Tibial artery (tissue), 4 donors: ENCODE measurements at regions not wholly inside any gene's neighbourhood (a gene's known extent, or its start where the extent isn't known, plus 50 kb on each side); places are given as distances from the start of the nearest gene placed in this dataset.

Source experiments
- DNase-seq, 2 donors: peaks; one replicate each; pipeline ENCODE4 v3.0.0-alpha.2; 2019
- H3K27ac ChIP-seq, 2 donors: fragments of 200-600 bp; sonication (generic) in 1 of 2; 1 replicate in 1 of 2; 2 replicates in 1 of 2; pipeline ENCODE4 v1.5.1; 2018 to 2019; ENCODE audit warnings: mild to moderate bottlenecking in 1 of 2
- H3K27me3 ChIP-seq, 2 donors: fragments of 200-600 bp; sonication (generic) in 1 of 2; one replicate each; pipeline versions ENCODE4 v1.5.1 to v1.6.0; 2016 to 2019
- H3K36me3 ChIP-seq, 3 donors: fragments of 200-600 bp; sonication (generic) in 2 of 3; one replicate each; pipeline ENCODE4 v1.5.1; 2016 to 2019; ENCODE audit warnings: mild to moderate bottlenecking in 2 of 3
- H3K4me1 ChIP-seq, 4 donors: fragments of 200-600 bp; sonication (generic) in 2 of 4; 1 replicate in 3 of 4; 2 replicates in 1 of 4; pipeline ENCODE4 v1.5.1; 2016 to 2019
- H3K4me3 ChIP-seq, 2 donors: fragments of 200-600 bp; sonication (generic) in 1 of 2; 1 replicate in 1 of 2; 2 replicates in 1 of 2; pipeline ENCODE4 v1.5.1; 2018 to 2019; ENCODE audit warnings: mild to moderate bottlenecking in 2 of 2
- H3K9me3 ChIP-seq, 3 donors: fragments of 200-600 bp; sonication (generic) in 1 of 3; one replicate each; pipeline ENCODE4 v1.5.1; 2016 to 2019
- intact Hi-C: fragments of 100-400 bp; cut with DNase I; formaldehyde crosslinking; loops from one replicate; pipeline ENCODE4 v1.15.0; 2023; ENCODE audit warnings: low total_unique reads
- TF ChIP-seq, protein P1 (sequence below), 2 experiments: fragments of 200-600 bp in 1 of 2; fragments of 450-650 bp in 1 of 2; IDR thresholded peaks; one replicate each; pipeline ENCODE4 v1.5.1; 2017 to 2019; ENCODE audit warnings: antibody characterized with exemption in 2 of 2, mild to moderate bottlenecking in 1 of 2, moderate library complexity in 1 of 2

DNA sequence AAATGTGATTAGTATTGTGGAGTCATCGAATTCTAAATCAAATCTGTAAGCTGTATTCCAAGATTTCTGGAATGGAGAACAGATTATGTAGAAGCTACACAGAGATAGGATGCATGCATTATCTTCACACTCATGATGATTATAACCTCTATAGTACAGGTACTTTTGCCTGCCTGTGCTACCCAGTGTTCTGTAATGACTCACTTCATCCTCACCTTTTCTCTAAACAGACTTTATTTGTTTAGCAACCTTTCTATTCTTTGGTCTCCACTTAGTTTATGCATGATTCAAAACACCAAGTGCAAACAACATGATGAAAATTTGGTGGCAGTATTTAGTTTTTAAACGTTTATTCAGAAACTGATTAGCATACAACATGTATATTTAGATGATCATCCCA is 68.4 kb upstream of the PRPS1L1 start:
- no peaks in the 10 kb centered on the region for H3K27me3 ChIP-seq
- H3K36me3 ChIP-seq, result no peaks in the 10 kb centered on the region
- H3K9me3 ChIP-seq, result peaks cover 0 to 3% (median 0%) of the 10 kb centered on the region in 3 donors
- H3K4me1 ChIP-seq, result no peaks in the 10 kb centered on the region
- TF ChIP-seq, protein P1, sequence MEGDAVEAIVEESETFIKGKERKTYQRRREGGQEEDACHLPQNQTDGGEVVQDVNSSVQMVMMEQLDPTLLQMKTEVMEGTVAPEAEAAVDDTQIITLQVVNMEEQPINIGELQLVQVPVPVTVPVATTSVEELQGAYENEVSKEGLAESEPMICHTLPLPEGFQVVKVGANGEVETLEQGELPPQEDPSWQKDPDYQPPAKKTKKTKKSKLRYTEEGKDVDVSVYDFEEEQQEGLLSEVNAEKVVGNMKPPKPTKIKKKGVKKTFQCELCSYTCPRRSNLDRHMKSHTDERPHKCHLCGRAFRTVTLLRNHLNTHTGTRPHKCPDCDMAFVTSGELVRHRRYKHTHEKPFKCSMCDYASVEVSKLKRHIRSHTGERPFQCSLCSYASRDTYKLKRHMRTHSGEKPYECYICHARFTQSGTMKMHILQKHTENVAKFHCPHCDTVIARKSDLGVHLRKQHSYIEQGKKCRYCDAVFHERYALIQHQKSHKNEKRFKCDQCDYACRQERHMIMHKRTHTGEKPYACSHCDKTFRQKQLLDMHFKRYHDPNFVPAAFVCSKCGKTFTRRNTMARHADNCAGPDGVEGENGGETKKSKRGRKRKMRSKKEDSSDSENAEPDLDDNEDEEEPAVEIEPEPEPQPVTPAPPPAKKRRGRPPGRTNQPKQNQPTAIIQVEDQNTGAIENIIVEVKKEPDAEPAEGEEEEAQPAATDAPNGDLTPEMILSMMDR (IDR thresholded peaks at IDR 0.05), result no peak
- DNase-seq, result no peak
- intact Hi-C loops, result no loop called here
- H3K4me3 ChIP-seq, result no peak overlapping the region
- H3K27ac ChIP-seq, result no peak overlapping the region

DNA sequence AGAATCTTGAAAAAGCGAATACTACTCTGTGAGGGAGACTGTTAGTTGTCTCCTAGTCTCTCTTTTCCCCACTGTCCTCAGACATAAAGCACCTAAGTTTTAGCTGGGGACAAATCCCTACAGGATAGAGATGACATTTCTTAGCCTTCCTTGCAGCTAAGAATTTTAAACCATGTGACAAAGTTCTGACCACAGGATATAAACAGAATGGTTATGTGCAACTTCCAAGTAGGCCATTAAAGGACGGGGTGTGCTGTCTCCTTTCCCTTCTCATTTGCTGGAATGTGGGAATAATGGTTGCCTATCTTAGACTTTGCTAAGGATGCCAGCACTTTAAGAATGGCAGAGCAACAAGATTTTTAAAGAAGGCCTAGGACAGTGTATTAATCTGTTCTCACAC is 74.9 kb upstream of the PRPS1L1 start:
- TF ChIP-seq, protein P1 (IDR thresholded peaks at IDR 0.05), result no peak
- no peaks in the 10 kb centered on the region for H3K27me3 ChIP-seq
- no peaks in the 10 kb centered on the region for H3K36me3 ChIP-seq
- H3K4me3 ChIP-seq, result no peak overlapping the region
- H3K27ac ChIP-seq, result no peak overlapping the region
- H3K9me3 ChIP-seq, result peaks cover 0 to 3% (median 0%) of the 10 kb centered on the region in 3 donors
- H3K4me1 ChIP-seq, result no peaks in the 10 kb centered on the region
- intact Hi-C loops, result no loop called here
- no peak for DNase-seq

DNA sequence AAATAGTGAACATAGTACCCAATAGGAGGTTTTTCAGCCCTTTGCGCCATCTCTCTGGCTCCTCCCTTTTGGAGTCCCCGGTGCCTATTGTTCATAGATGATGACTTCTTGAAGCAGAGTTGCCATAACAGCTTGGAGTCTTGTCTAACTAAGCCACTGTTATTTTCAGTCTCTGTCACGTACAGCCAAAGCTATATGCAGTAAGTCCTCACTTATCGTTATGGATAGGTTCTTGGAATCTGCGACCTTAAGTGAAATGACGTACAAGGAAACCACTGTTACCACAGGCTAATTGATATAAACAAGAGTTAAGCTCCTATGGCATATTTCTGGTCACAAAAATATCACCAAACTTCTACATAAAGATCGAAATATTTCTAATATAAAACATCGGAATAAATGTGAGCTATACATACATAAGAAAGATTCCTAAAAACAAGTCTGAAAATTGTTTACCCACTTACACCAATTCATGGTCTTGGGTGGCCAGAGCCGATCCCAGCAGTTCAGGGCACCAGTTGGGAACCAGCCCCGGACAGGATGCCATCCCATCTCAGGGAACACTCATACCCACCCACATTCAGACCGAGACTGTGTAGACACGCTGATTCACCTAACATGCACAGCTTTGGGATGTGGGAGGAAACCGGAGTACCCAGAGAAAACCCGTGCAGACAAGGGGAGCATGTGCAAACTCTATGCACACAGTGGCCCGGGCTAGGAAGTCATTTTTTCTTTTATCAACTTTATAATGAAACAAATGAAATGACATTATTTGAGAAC is 76.0 kb upstream of the PRPS1L1 start:
- H3K27ac ChIP-seq, result no peak overlapping the region
- intact Hi-C loops, result no loop called here
- TF ChIP-seq, protein P1 (IDR thresholded peaks at IDR 0.05), result no peak

DNA sequence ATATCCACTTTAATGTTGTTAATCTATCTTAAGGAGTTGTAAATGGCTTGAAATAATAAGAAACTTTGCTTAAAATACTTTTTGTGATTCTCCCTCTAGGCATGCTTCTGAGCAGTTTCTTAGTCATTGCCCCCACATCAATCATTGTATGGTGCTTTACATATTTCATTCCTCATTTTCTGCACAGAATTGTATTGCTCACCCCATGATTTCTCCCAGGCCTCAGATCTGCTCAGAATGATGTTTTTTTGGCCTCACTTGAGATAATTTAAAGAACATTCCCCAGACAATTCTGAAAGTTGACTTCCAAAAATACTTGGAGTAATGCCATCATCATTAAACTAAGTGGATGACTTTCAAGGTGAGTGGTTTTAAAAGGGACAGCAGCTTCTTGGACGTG is 82.1 kb upstream of the PRPS1L1 start:
- intact Hi-C loops, result no loop called here
- Histone ChIP-seq H3K36me3 (no peaks in the 10 kb centered on the region), H3K27ac (no peak overlapping the region), H3K27me3 (no peaks in the 10 kb centered on the region), H3K4me1 (no peaks in the 10 kb centered on the region), H3K9me3 (no peaks in the 10 kb centered on the region), H3K4me3 (no peak overlapping the region)
- DNase-seq, result no peak
- TF ChIP-seq, protein P1 (IDR thresholded peaks at IDR 0.05), result no peak

More for the DNA sequence above, 76.0 kb upstream of the PRPS1L1 start:
- H3K4me1 ChIP-seq, result no peaks in the 10 kb centered on the region
- H3K9me3 ChIP-seq, result peaks cover 0 to 3% (median 0%) of the 10 kb centered on the region in 3 donors
- H3K27me3 ChIP-seq, result no peaks in the 10 kb centered on the region
- no peak for DNase-seq
- H3K4me3 ChIP-seq, result no peak overlapping the region
- H3K36me3 ChIP-seq, result no peaks in the 10 kb centered on the region

DNA sequence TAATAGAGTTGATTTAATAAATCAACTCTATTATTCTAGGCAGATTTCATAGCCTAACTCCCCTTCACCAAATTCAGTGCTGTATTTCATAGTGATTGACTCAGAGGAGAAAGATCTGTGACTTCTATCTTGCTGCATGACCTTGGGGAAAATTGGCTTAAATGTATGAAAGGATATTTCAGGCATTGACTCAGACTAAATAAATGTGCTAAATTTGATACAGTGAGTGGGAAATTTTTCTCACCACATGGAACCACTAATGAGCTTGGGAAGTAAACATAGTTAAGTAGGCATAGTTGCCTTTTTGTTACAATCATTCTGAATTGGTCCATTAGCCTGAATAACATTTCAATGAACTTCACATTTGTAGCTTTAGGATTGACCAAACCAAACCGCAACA is 89.0 kb upstream of the PRPS1L1 start:
- TF ChIP-seq, protein P1 (IDR thresholded peaks at IDR 0.05), result no peak
- Histone ChIP-seq H3K4me3 (no peak overlapping the region), H3K36me3 (no peaks in the 10 kb centered on the region), H3K4me1 (no peaks in the 10 kb centered on the region), H3K27ac (no peak overlapping the region), H3K9me3 (no peaks in the 10 kb centered on the region), H3K27me3 (no peaks in the 10 kb centered on the region)
- intact Hi-C loops, result no loop called here
- no peak for DNase-seq
